OCI-LY3 (cell line): ENCODE measurements at regions not wholly inside any gene's neighbourhood (a gene's known extent, or its start where the extent isn't known, plus 50 kb on each side); places are given as distances from the start of the nearest gene placed in this dataset.

Experiments used
- H2AFZ ChIP-seq: fragments of 200-600, 300-600 bp; shearing (Covaris generic); 2 replicates; pipeline ENCODE4 v1.6.0; 2014; ENCODE audit warnings: antibody characterized with exemption, low read depth, low read length
- H3K27ac ChIP-seq: fragments of 200-600, 300-600 bp; sonication (generic); 2 replicates; pipeline ENCODE4 v1.5.1; 2014; ENCODE audit warnings: mild to moderate bottlenecking, low read length, moderate library complexity, mixed read lengths
- H3K27me3 ChIP-seq: fragments of 200-600, 300-600 bp; sonication (generic); 2 replicates; pipeline ENCODE4 v1.6.1; 2014; ENCODE audit warnings: low read depth, low read length, mixed read lengths
- H3K36me3 ChIP-seq: fragments of 200-600, 300-600 bp; sonication (generic); replicated peaks from 2 replicates; pipeline ENCODE3; 2014; ENCODE audit warnings: low read depth, low read length, mixed read lengths
- H3K4me1 ChIP-seq: fragments of 300-600, 200-600 bp; sonication (generic); 2 replicates; pipeline ENCODE4 v1.6.1; 2014; ENCODE audit warnings: low read length, mixed read lengths
- H3K4me2 ChIP-seq: fragments of 200-600, 300-600 bp; sonication (generic); 2 replicates; pipeline ENCODE4 v1.6.1; 2014; ENCODE audit warnings: low read length, mixed read lengths
- H3K4me3 ChIP-seq: fragments of 300-600, 200-600 bp; sonication (generic); 2 replicates; pipeline ENCODE4 v1.5.1; 2014; ENCODE audit warnings: antibody characterized with exemption, mild to moderate bottlenecking, low read length, moderate library complexity
- H3K79me2 ChIP-seq: fragments of 300-600, 200-600 bp; shearing (Covaris generic); 2 replicates; pipeline ENCODE4 v1.6.1; 2014; ENCODE audit warnings: mild to moderate bottlenecking, low read length, mixed read lengths
- H3K9ac ChIP-seq: fragments of 300-600, 200-600 bp; shearing (Covaris generic); 2 replicates; pipeline ENCODE4 v1.6.0; 2014; ENCODE audit warnings: mild to moderate bottlenecking, low read length, moderate library complexity
- H3K9me3 ChIP-seq: fragments of 200-600, 300-600 bp; shearing (Covaris generic); 2 replicates; pipeline ENCODE4 v1.6.1; 2014; ENCODE audit warnings: low read length, mixed read lengths; ENCODE audit not compliant: insufficient read depth
- H4K20me1 ChIP-seq: fragments of 200-600, 300-600 bp; sonication (generic); 2 replicates; pipeline ENCODE4 v1.6.1; 2016; ENCODE audit warnings: low read length, mixed read lengths; ENCODE audit not compliant: insufficient read depth
- CTCF ChIP-seq: fragments of 200-600, 300-600 bp; sonication (generic); IDR thresholded peaks from 2 replicates; pipeline ENCODE4 v1.5.1; 2014; ENCODE audit warnings: antibody characterized with exemption, low read length, low read depth
- EZH2phosphoT487 ChIP-seq: fragments of 200-600 bp; shearing (Covaris generic); IDR thresholded peaks from 2 replicates; pipeline ENCODE4 v1.6.1; 2018; ENCODE audit warnings: antibody characterized with exemption, mixed run types, low read depth

GRCh38 chr12:16096273-16096849 lies 181.1 kb downstream of the SLC15A5 start:
- Histone ChIP-seq H3K9me3 (no peaks in the 10 kb centered on the region), H3K79me2 (no peaks in the 10 kb centered on the region), H3K27ac (no peak overlapping the region), H3K36me3 (no peaks in the 10 kb centered on the region), H3K4me2 (no peak overlapping the region), H3K4me3 (no peak overlapping the region), H3K4me1 (no peaks in the 10 kb centered on the region), H2AFZ (no peak overlapping the region), H3K9ac (no peak overlapping the region), H4K20me1 (no peaks in the 10 kb centered on the region), H3K27me3 (no peaks in the 10 kb centered on the region)
- TF ChIP-seq EZH2phosphoT487 (no peak), CTCF (no peak)

- Histone ChIP-seq H3K27ac (no peak overlapping the region), H3K9me3 (no peaks in the 10 kb centered on the region), H3K27me3 (no peaks in the 10 kb centered on the region), H3K4me3 (no peak overlapping the region), H2AFZ (no peak overlapping the region), H3K9ac (no peak overlapping the region), H3K36me3 (no peaks in the 10 kb centered on the region), H3K4me2 (no peak overlapping the region), H3K79me2 (no peaks in the 10 kb centered on the region), H3K4me1 (no peaks in the 10 kb centered on the region), H4K20me1 (no peaks in the 10 kb centered on the region)
- TF ChIP-seq CTCF = no peak
- TF ChIP-seq EZH2phosphoT487 = no peak
Measured at GRCh38 chr12:16095531-16096110, 181.9 kb downstream of the SLC15A5 start.

GRCh38 chr12:16094437-16094836 lies 183.0 kb downstream of the SLC15A5 start:
- no peak overlapping the region for H3K9ac ChIP-seq
- H2AFZ ChIP-seq = no peak overlapping the region
- no peaks in the 10 kb centered on the region for H3K36me3 ChIP-seq
- no peaks in the 10 kb centered on the region for H3K9me3 ChIP-seq
- no peak overlapping the region for H3K4me3 ChIP-seq
- H3K27ac ChIP-seq = no peak overlapping the region
- H3K79me2 ChIP-seq = no peaks in the 10 kb centered on the region
- no peak overlapping the region for H3K4me2 ChIP-seq
- no peaks in the 10 kb centered on the region for H3K4me1 ChIP-seq
- H3K27me3 ChIP-seq = no peaks in the 10 kb centered on the region
- no peak for TF ChIP-seq EZH2phosphoT487
- no peak for TF ChIP-seq CTCF
- no peaks in the 10 kb centered on the region for H4K20me1 ChIP-seq

GRCh38 chr12:16093825-16094224 lies 182.7 kb downstream of the DERA start:
- H3K9ac ChIP-seq = no peak overlapping the region
- no peaks in the 10 kb centered on the region for H3K36me3 ChIP-seq
- H3K27me3 ChIP-seq = no peaks in the 10 kb centered on the region
- TF ChIP-seq CTCF = no peak
- TF ChIP-seq EZH2phosphoT487 = no peak
- no peaks in the 10 kb centered on the region for H4K20me1 ChIP-seq
- H3K4me1 ChIP-seq = no peaks in the 10 kb centered on the region
- H3K9me3 ChIP-seq = no peaks in the 10 kb centered on the region
- no peak overlapping the region for H2AFZ ChIP-seq
- no peaks in the 10 kb centered on the region for H3K79me2 ChIP-seq
- H3K27ac ChIP-seq = no peak overlapping the region
- no peak overlapping the region for H3K4me2 ChIP-seq
- no peak overlapping the region for H3K4me3 ChIP-seq
